8988T (cell line): ENCODE measurements at regions not wholly inside any gene's neighbourhood (a gene's known extent, or its start where the extent isn't known, plus 50 kb on each side); places are given as distances from the start of the nearest gene placed in this dataset.

Source experiments
- DNase-seq: peaks from one replicate; pipeline ENCODE4 v3.0.0; 2011

- no peak for DNase-seq
Observed at GRCh38 chr11:81497202-81497804, 1236.4 kb downstream of the FAM181B start.

GRCh38 chr11:81496601-81497000 is 1237.1 kb downstream of the FAM181B start:
- no peak for DNase-seq

DNA sequence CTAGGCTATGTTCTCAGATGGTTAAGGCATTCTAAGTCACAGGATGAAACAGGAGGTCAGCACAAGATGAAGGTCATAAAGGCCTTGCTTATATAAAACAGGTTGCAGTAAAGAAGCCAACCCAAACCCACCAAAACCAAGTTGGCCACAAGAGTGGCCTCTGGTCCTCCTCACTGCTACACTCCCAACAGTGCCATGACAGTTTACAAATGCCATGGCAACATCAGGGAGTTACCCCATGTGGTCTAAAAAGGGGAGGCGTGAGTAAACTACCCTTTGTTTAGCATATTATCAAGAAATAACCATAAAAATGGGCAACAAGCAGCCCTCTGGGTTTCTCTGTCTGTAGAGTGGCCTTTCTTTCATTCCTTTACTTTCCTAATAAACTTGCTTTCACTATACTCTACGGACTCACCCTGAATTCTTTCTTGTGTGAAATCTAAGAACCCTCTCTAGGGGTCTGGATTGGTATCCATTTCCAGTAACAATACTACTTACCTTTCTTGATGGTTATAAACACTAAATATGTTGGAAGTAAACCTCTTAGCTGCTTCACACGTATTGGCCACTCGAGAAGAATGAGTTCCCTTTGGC is 1237.9 kb downstream of the FAM181B start:
- DNase-seq = no peak

- DNase-seq = no peak
Observed at GRCh38 chr11:81494431-81494830, 1239.2 kb downstream of the FAM181B start.

- DNase-seq = no peak
Observed at GRCh38 chr11:81492923-81493445, 1240.7 kb downstream of the FAM181B start.

DNA sequence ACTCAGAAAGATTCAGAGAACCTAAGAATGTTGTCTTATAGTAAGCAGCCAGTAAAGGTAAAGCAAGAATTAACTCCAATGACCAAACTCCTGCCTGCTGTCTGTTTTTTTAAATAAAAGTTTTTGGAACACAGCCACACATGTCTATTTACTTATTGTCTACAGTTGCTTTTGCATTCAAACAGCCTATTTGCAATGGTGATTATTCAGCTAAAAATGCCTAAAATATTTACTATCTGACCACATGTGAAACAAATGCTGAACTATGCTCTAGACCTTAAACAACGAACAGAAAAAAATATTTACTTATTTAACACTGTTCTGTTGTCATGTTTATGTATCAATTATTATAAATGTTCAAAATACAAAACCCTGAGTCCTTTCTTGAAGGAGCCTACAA is 1246.6 kb downstream of the FAM181B start:
- DNase-seq = no peak

DNA sequence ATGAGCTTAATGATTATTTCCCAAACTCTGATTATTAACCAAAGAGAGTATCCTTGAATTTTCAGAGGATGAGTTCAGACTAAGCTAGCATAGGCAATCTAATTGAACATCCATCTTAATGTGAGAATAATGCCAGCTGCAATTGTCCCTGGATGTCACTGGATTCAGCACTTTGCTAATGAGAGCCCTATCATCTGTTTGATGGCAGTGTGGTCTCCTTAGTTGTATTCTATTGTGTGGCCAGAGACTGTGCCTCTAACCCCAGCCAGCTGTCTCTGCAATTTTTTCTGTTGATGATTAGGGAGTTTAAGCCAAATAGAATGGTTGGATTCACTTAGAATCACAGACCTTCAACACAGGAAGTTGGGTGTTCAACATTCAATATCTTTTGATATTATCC is 1249.5 kb downstream of the FAM181B start:
- no peak for DNase-seq

GRCh38 chr11:81477277-81477676 is 1256.4 kb downstream of the FAM181B start:
- DNase-seq = no peak

GRCh38 chr11:81476345-81476744 is 1257.3 kb downstream of the FAM181B start:
- DNase-seq = no peak

DNA sequence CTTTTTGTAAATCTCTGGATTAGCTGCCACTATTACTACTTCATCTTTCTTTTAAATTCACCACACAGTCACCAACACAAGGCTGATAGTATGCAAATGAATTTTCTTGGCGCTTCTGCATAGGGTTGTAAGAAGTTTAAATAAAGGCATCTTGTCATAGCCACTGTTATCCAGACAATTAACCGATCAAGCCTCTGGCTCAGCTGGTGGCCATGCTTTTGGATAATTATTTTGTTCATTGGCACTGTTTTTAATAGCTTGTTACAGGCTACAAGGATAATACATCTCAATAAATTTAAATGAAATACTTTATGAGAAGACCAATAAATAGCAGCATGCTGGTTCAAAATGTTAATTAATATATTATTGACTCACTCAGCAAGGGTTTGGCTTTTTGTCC is 1261.0 kb downstream of the FAM181B start:
- no peak for DNase-seq

- DNase-seq = no peak
Observed at GRCh38 chr11:81470446-81470845, 1263.2 kb downstream of the FAM181B start.

GRCh38 chr11:81459766-81460306 is 1273.8 kb downstream of the FAM181B start:
- no peak for DNase-seq

DNA sequence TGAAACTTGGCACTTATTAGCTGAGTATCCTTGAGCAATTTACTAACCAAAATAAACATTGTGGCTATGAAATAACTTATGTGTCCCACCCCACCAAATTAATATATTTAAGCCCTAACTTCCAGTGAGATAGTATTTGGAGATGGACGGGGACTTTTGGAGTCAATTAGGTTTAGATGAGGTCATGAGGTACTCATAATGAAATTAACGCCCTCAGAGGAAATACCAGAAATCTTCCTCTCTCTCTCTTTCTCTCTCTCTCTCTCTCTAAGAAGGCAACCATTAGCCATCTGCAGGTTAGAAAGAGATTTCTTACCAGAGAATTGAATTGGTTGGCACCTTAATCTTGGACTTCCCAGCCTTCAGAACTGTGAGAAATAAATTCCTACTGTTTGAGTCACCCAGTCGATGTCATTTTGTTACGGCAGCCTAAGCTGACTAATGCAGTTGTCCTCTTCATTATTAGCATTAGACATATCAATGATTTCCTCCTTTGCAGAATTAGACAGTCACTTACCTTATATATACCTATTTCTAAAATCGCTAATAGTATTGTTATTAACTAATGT is 1284.0 kb downstream of the FAM181B start:
- no peak for DNase-seq

DNA sequence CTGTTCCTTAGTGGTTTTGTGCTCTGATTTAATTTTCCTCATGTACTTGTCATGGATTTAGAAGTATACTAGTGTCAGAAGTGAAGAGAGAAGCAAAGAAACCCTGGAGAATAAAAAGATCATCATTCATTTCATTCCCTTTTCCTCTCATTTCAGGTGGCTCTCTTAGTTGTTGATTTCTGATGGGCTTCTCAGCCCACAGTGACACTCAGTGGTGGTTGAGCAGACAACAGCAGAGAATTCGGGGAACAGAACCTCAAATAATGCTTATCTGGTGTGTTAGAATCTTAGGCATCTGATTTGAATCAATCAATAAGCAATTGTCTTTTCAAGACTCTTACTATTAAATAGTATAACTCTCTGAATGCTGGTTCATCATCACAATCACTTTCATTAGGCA is 1289.4 kb downstream of the FAM181B start:
- no peak for DNase-seq

- no peak for DNase-seq
Observed at GRCh38 chr11:81432333-81432732, 1301.3 kb downstream of the FAM181B start.

DNA sequence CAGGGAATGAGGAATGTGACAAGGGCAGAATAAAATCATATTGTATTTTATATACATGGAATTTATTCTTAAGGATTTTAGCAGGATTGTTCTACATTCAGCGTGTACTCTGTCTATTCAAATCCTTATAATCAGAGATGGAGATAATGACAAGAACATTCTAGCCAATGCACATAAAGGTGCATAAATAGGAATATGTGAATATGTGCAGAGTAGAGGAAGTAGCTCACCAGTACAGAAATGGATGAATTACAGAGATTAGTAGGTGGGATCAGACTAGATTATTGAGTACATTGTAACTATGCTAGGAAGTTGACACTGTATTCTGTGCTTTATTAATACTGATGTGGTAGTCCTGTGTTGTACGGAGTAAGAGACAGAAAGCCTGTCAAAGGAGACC is 1308.8 kb downstream of the FAM181B start:
- no peak for DNase-seq

GRCh38 chr11:81422402-81422801 is 1311.3 kb downstream of the FAM181B start:
- no peak for DNase-seq

- DNase-seq = no peak
Observed at GRCh38 chr11:81421251-81421860, 1312.3 kb downstream of the FAM181B start.

DNA sequence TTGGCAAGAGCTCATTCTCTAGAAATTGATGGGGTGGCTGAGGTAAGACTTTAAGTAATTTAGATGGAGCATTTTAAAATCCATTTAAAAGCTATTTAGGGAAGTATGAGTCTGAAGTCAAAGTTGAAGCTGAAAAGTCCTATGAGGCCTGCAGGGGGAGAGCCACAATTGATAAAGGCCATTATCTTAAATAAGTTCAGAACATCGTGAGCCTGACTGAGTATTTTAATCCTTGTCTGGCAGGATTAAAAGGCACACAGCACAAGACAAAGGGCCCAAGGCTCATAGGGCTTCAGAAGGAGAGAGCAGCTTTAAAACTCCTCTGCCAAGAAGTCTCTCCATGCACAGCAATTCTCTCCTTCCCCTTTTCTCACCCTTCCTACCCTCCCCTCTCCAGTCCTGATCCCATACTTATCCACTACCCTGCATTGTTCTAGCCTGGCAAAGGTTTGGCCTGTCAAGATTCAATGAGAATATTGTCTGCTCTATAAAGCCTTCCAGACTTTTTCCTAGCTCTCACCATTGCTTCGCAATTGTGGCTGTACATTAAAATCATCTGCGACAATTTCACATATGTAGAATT is 1312.9 kb downstream of the FAM181B start:
- DNase-seq = no peak

GRCh38 chr11:81397316-81397715 is 1336.3 kb downstream of the FAM181B start:
- no peak for DNase-seq

DNA sequence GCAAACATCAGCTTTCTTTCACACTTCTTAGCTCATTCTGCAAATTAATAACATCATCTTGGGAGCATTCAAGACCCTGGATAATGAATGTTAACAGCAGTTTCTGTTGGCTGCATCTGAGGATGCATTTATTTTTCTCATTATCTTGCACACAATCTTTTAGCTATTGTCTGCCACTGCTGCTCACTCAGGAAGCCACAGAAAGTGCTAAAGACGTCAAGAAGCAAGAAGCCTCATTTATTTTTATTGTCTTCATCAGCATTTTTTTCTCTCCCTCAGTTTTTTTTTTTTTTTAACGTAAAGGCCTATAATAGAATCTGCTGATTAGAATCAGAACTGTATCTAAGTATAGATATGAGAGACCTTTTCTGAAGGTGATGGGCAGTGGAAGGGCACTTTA is 1339.4 kb downstream of the FAM181B start:
- no peak for DNase-seq

DNA sequence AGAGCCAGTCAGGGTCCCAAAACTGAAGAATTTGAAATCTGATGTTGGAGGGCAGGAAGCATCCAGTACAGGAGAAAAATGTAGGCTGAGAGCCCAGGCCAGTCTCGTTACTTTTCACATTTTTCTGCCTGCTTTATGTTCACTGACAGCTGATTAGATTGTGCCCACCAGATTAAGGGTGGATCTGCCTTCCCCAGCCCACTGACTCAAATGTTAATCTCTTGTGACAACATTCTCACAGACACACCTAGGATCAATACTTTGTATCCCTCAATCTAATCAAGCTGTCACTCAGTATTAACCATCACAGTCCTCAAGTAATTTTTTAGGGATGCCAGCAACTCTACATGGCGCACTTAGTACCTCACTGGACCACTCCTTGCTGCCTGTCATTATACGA is 1345.3 kb downstream of the FAM181B start:
- DNase-seq = no peak

GRCh38 chr11:81380395-81380794 is 1353.3 kb downstream of the FAM181B start:
- no peak for DNase-seq
